IPS DF 4.7 (cell line): ENCODE measurements at regions not wholly inside any gene's neighbourhood (a gene's known extent, or its start where the extent isn't known, plus 50 kb on each side); places are given as distances from the start of the nearest gene placed in this dataset.
"Not testable (repeated sequence)": the region's sequence is repeated elsewhere in the genome, so short reads cannot be mapped to it uniquely, and the experiment has no call there.

Experiments used
- DNase-seq: peaks from one replicate; pipeline ENCODE4 v3.0.0-alpha.2; 2013; ENCODE audit warnings: low spot score; ENCODE audit errors: extremely low read depth

- DNase-seq: no peak
Measured at GRCh38 chr4:123628288-123628687, 231.7 kb downstream of the SPRY1 start.

- DNase-seq: no peak
Measured at GRCh38 chr4:123631786-123632692, 235.4 kb downstream of the SPRY1 start.

GRCh38 chr4:123632693-123633030, 236.1 kb downstream of the SPRY1 start:
- no peak for DNase-seq

GRCh38 chr4:123638834-123639233, 242.2 kb downstream of the SPRY1 start:
- DNase-seq: no peak

GRCh38 chr4:123640271-123640670, 243.7 kb downstream of the SPRY1 start:
- no peak for DNase-seq

- DNase-seq: no peak
Measured at GRCh38 chr4:123640824-123641223, 244.2 kb downstream of the SPRY1 start.

GRCh38 chr4:123643691-123644090, 247.1 kb downstream of the SPRY1 start:
- no peak for DNase-seq

- no peak for DNase-seq
Measured at GRCh38 chr4:123649250-123649644, 252.7 kb downstream of the SPRY1 start.

GRCh38 chr4:123649645-123650391, 253.2 kb downstream of the SPRY1 start:
- DNase-seq: no peak

GRCh38 chr4:123651066-123651465, 254.5 kb downstream of the SPRY1 start:
- no peak for DNase-seq

- no peak for DNase-seq
Measured at GRCh38 chr4:123651536-123652180, 255.1 kb downstream of the SPRY1 start.

GRCh38 chr4:123652476-123652875, 255.9 kb downstream of the SPRY1 start:
- no peak for DNase-seq

- DNase-seq: no peak
Measured at GRCh38 chr4:123653236-123653635, 256.6 kb downstream of the SPRY1 start.

- not testable (repeated sequence) for DNase-seq
Measured at GRCh38 chr4:123656746-123657294, 260.2 kb downstream of the SPRY1 start.

GRCh38 chr4:123657606-123658005, 261.0 kb downstream of the SPRY1 start:
- DNase-seq: not testable (repeated sequence)

GRCh38 chr4:123659262-123659661, 262.7 kb downstream of the SPRY1 start:
- no peak for DNase-seq

- DNase-seq: no peak
Measured at GRCh38 chr4:123659730-123660129, 263.1 kb downstream of the SPRY1 start.

- DNase-seq: no peak
Measured at GRCh38 chr4:123661080-123661737, 264.6 kb downstream of the SPRY1 start.

- no peak for DNase-seq
Measured at GRCh38 chr4:123662827-123663226, 266.2 kb downstream of the SPRY1 start.

- DNase-seq: no peak
Measured at GRCh38 chr4:123666486-123666885, 269.9 kb downstream of the SPRY1 start.

- no peak for DNase-seq
Measured at GRCh38 chr4:123667496-123667895, 270.9 kb downstream of the SPRY1 start.
